Gastroesophageal sphincter (tissue), 4 donors: ENCODE measurements at regions not wholly inside any gene's neighbourhood (a gene's known extent, or its start where the extent isn't known, plus 50 kb on each side); places are given as distances from the start of the nearest gene placed in this dataset.
A peak's percentile ranks its signal among the peaks of the same experiment; 100 is the strongest.

Source experiments
- ATAC-seq: fragments of 150-250 bp; one replicate; pipeline ENCODE4 v1.9.1; 2016; ENCODE audit warnings: mild to moderate bottlenecking, moderate library complexity
- H3K27ac ChIP-seq, 4 donors: fragments of 200-600 bp; sonication (generic) in 3 of 4; 1 replicate in 3 of 4; 2 replicates in 1 of 4; pipeline ENCODE4 v1.5.1; 2016 to 2019
- H3K27me3 ChIP-seq: fragments of 200-600 bp; sonication (generic); one replicate; pipeline ENCODE4 v1.5.1; 2019
- H3K36me3 ChIP-seq, 2 donors: fragments of 200-600 bp; sonication (generic); one replicate each; pipeline ENCODE4 v1.5.1; 2019; ENCODE audit warnings: control low read depth in 1 of 2
- H3K4me1 ChIP-seq, 3 donors: fragments of 200-600 bp; sonication (generic); 1 replicate in 2 of 3; 2 replicates in 1 of 3; pipeline ENCODE4 v1.5.1; 2016 to 2019; ENCODE audit warnings: control low read depth in 2 of 3
- H3K4me3 ChIP-seq, 2 donors: fragments of 200-600 bp; sonication (generic); one replicate each; pipeline ENCODE4 v1.5.1; 2019; ENCODE audit warnings: mild to moderate bottlenecking in 1 of 2, moderate library complexity in 1 of 2
- H3K9me3 ChIP-seq, 3 donors: fragments of 200-600 bp; sonication (generic); one replicate each; pipeline ENCODE4 v1.5.1; 2017 to 2019; ENCODE audit warnings: control low read depth in 2 of 3
- EP300 ChIP-seq: sonication (generic); formaldehyde crosslinking; IDR thresholded peaks from one replicate; pipeline ENCODE4 v1.6.1; 2017; ENCODE audit warnings: antibody characterized with exemption, mild to moderate bottlenecking
- POLR2A ChIP-seq, 2 donors: fragments of 450-650 bp; IDR thresholded peaks; one replicate each; pipeline ENCODE4 v1.6.1; 2017; ENCODE audit warnings: antibody characterized with exemption in 2 of 2, mild to moderate bottlenecking in 2 of 2, moderate library complexity in 1 of 2
- POLR2AphosphoS5 ChIP-seq: sonication (generic); formaldehyde crosslinking; IDR thresholded peaks from one replicate; pipeline ENCODE4 v1.6.1; 2017; ENCODE audit warnings: antibody characterized with exemption
- whole genome bisulfite sequencing, 2 donors: methylation state at CpG; one replicate each; pipeline ENCODE4 v1.1.5; 2018; ENCODE audit warnings: low coverage in 1 of 2; 5-methylcytosine and 5-hydroxymethylcytosine counted together
- TF ChIP-seq, protein P1 (sequence below), 4 experiments: fragments of 200-600 bp in 2 of 4; fragments of 450-650 bp in 2 of 4; sonication (generic) in 1 of 4; IDR thresholded peaks; one replicate each; pipeline ENCODE4 v1.5.1; 2017 to 2019; ENCODE audit warnings: antibody characterized with exemption in 4 of 4, mild to moderate bottlenecking in 2 of 4, moderate library complexity in 2 of 4

DNA sequence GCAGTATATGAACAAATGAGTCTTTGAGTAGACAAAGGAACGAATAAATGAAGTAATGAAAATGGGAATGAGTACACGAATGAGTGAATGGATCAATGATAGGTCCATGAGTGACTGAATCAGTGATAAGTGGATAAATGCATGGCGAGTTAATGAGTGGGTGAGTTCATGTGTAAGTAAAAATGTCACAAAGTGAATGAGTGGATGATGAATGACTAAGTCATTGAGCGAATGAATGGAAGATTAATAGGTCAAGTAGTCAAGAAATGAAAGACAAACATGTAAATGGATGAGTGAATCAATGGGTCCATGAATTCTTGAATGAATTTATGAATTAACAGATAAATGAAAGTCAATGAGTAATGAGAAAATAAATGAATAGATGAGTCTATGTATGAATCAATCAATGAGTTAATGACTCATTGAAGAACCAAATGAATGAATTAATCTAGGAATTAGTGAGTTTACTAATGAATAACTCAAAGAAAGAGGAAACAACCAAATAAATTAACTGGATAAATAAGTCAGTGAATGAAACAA, 97.3 kb upstream of the RTL1 start:
- no peaks in the 10 kb centered on the region for H3K9me3 ChIP-seq
- no peaks in the 10 kb centered on the region for H3K36me3 ChIP-seq
- H3K4me1 ChIP-seq, result no peaks in the 10 kb centered on the region
- 73 to 79% methylated on average over 4 of the region's 4 CpGs for WGBS, 2 donors
- ATAC-seq, result no peak
- no peak overlapping the region for H3K27ac ChIP-seq
- H3K4me3 ChIP-seq, result no peak overlapping the region
- TF ChIP-seq POLR2A (IDR thresholded peaks at IDR 0.05), result no peak
- no peak for TF ChIP-seq EP300
- no peak for TF ChIP-seq POLR2AphosphoS5
- TF ChIP-seq, protein P1, sequence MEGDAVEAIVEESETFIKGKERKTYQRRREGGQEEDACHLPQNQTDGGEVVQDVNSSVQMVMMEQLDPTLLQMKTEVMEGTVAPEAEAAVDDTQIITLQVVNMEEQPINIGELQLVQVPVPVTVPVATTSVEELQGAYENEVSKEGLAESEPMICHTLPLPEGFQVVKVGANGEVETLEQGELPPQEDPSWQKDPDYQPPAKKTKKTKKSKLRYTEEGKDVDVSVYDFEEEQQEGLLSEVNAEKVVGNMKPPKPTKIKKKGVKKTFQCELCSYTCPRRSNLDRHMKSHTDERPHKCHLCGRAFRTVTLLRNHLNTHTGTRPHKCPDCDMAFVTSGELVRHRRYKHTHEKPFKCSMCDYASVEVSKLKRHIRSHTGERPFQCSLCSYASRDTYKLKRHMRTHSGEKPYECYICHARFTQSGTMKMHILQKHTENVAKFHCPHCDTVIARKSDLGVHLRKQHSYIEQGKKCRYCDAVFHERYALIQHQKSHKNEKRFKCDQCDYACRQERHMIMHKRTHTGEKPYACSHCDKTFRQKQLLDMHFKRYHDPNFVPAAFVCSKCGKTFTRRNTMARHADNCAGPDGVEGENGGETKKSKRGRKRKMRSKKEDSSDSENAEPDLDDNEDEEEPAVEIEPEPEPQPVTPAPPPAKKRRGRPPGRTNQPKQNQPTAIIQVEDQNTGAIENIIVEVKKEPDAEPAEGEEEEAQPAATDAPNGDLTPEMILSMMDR (IDR thresholded peaks at IDR 0.05), result no peak
- H3K27me3 ChIP-seq, result peaks cover 8% of the 10 kb centered on the region

DNA sequence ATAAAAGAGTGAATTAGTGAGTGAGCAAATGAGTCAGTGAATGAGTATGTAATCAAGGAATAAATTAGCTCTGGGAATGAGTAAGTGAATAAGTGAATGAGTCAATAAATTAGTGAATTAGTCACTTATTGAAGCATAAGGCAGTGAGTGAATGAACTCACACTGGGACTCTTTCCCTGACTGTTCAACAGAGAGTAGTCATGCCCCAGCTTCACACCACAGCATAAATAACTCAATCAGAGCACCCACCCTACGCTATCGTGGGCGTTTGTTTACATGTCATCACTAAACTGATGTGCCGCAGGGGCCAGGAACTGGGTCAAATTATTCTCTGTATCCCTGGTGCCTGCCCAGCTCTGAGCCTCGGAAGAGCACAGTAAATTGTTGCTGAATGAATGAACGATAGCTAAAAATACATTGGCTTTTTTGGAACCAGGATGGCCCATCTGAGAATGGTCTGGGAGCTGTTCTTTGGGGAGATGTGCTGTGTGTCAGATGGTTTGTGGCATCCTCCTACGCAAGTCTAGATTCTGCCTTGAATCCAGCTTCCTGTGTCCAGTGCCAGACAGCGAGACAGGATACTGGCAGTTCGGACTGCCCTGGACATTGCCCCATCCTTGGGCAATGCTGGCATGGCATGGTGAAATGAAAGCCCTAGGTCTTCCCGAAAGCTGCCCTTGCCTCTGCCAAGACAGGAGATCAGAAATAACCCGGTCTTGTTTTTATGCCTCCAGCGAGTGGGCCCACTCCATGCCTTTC, 98.0 kb upstream of the RTL1 start:
- 26 to 59% methylated on average over 4 to 9 of the region's 12 CpGs for WGBS, 2 donors
- TF ChIP-seq, protein P1 (IDR thresholded peaks at IDR 0.05), result no peak
- TF ChIP-seq EP300 (no peak), POLR2AphosphoS5 (no peak), POLR2A (IDR thresholded peaks at IDR 0.05) (no peak)
- H3K27ac ChIP-seq, result no peak overlapping the region
- no peaks in the 10 kb centered on the region for H3K36me3 ChIP-seq
- no peaks in the 10 kb centered on the region for H3K9me3 ChIP-seq
- H3K4me1 ChIP-seq, result no peaks in the 10 kb centered on the region
- ATAC-seq, result no peak
- no peak overlapping the region for H3K4me3 ChIP-seq
- peaks cover 12% of the 10 kb centered on the region for H3K27me3 ChIP-seq

DNA sequence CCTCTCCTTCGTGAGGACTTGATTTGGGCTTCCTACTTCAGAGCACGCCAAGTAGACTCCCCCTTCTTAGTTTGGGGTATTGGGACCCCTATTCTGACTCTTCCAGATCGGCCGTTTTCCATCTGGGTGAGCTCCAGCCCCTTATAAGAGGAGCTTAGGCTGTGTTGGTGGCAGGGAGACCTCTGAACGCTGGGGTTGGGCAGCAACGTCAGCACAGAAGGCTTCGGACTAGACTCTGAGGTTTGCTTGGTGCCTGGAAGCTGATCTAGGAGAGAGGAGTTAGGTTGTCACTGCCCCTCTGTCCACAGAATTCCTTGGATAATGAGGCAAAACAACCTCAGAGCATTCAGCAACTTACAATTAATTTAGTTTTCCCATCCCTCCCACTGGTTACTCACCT, 99.2 kb upstream of the RTL1 start:
- Histone ChIP-seq H3K9me3 (no peaks in the 10 kb centered on the region), H3K27me3 (peaks cover 14% of the 10 kb centered on the region), H3K36me3 (no peaks in the 10 kb centered on the region), H3K4me1 (no peaks in the 10 kb centered on the region), H3K4me3 (no peak overlapping the region), H3K27ac (no peak overlapping the region)
- no peak for TF ChIP-seq EP300
- TF ChIP-seq, protein P1 (IDR thresholded peaks at IDR 0.05), result no peak
- TF ChIP-seq POLR2A (IDR thresholded peaks at IDR 0.05), result no peak
- no peak for TF ChIP-seq POLR2AphosphoS5
- no peak for ATAC-seq
- WGBS, 2 donors, result 100% methylated on average over 1 to 2 of the region's 7 CpGs

DNA sequence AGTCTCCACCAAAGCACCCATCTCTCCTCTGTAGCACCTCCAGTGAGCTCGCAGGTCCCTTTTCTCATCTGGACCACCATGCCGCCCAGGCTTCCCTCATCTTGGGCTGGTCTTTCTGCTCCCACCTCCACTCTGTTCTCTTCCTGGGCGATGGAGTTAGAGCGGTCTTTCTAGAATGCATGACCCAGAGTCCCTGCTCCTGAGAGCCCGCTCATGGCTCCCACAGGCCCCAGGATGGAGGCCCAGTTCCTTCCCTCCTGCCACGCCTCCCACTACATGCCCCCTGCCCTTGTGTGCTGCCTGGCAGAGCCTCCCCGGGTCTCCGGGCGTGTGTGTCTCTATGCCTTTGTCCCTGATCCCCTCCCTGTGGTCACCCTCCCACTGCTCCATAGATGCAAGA, 100.7 kb upstream of the RTL1 start:
- no peak for ATAC-seq
- Histone ChIP-seq H3K36me3 (no peaks in the 10 kb centered on the region), H3K27me3 (peaks cover 14% of the 10 kb centered on the region), H3K27ac (no peak overlapping the region), H3K9me3 (no peaks in the 10 kb centered on the region), H3K4me3 (no peak overlapping the region), H3K4me1 (no peaks in the 10 kb centered on the region)
- TF ChIP-seq, protein P1 (IDR thresholded peaks at IDR 0.05), result no peak
- TF ChIP-seq POLR2A (IDR thresholded peaks at IDR 0.05), result no peak
- no peak for TF ChIP-seq POLR2AphosphoS5
- TF ChIP-seq EP300, result no peak
- WGBS, 2 donors, result 79 to 81% methylated on average over 5 to 7 of the region's 9 CpGs

DNA sequence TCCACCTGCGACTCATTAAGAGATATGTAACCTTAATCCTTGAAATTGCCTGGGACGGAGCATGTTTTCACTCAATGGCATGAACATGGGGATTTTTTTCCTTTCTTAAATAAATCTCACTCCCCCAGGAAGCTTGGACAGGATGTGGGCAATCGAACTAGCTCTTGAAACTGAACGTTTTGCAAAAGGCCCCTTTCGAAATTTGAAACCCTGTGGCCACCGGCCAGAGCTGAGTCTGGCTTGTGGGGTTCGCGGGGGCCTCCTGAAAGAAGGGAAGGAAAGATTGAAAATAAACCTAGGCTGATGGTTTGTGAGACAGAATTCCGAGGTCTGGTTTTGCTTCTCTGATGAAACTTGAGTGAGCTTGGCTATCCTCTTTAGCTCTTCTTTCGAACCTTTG, 101.4 kb upstream of the RTL1 start:
- Histone ChIP-seq H3K27ac (no peak overlapping the region), H3K27me3 (peaks cover 14% of the 10 kb centered on the region), H3K4me3 (no peak overlapping the region), H3K36me3 (no peaks in the 10 kb centered on the region), H3K4me1 (no peaks in the 10 kb centered on the region), H3K9me3 (no peaks in the 10 kb centered on the region)
- TF ChIP-seq, protein P1 (IDR thresholded peaks at IDR 0.05), result no peak
- TF ChIP-seq EP300 (no peak), POLR2A (IDR thresholded peaks at IDR 0.05) (no peak), POLR2AphosphoS5 (no peak)
- WGBS, 2 donors, result 40 to 41% methylated on average over 8 to 9 of the region's 10 CpGs
- ATAC-seq, result peak; percentile 26
